ENCODE measurements at regions not wholly inside any gene's neighbourhood (a gene's known extent, or its start where the extent isn't known, plus 50 kb on each side); places are given as distances from the start of the nearest gene placed in this dataset.

DNA sequence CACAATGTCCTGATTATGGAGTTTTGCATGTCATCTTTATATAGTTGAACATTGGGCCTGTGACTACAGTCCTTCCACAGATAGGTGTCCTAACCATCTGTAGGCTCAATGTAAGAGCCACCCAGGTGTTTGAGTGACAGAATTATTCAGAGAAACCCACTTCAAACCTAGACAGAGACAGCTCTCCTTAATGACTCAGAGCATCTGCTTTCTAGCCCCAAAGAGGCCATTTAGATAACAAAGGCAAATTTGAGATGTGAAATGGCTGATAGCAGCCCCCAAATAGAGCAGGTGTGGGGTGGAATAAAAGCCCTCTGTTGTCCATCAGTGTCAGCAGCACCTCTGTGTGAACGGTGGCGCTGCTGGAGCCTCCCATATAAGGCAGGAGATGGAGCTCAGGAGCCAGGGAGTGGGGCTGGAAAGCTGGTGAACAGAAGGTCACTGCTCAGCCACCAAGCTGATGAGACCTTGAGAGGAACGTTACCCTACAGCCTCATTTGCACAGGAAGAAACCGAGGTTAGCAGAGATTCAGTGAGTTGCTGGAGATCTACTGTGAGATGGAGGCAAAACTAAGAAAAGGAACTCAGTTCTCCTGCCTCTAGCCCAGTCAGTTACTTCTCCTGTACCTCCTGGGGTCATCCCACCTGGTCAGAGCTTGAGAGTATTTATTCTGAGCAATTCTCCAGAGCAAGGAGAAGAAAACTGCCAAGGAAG is 153.3 kb upstream of the LNX1 start:
- DNase-seq: no peak
- no peak for TF ChIP-seq GATA1 (IDR thresholded peaks at IDR 0.05; ENCODE audit: low read depth, low read length)
- TF ChIP-seq POLR2A (IDR thresholded peaks at IDR 0.05; ENCODE audit: low read length): no peak

DNA sequence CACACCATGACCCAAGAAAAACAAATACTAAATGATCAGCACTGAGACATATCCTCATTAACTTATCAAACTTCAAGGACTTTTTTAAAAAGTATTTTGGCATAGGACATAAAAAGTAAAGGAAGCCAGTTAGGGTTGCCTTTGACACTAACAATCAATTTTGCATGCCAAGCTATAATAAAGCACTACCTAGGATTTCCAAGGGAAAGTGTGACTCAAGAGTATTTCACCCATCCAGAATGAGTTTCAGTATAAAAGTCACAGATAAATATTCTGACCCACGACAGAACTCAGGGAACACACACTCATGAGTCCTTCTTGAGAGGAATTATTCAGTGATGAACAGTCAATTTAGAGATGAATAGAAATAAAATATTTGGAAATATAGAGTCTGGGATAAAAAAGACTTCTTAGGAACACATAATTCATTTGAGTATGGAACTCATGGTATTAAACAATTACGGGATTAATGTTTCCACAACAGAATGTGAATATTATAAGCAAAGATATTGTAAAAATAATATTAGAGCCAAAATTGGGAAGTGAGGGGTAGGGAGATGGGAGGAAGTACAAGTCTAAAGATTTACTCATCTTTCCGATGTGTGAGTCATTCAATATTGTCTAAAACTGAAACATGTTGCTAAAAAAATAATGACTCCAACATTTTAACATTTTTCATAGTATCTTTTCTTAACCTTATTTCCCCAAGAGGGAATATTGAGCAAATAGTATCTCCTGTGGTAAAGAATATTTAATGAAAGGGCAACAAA is 143.5 kb upstream of the LNX1 start:
- no peak for TF ChIP-seq GATA1 (IDR thresholded peaks at IDR 0.05; ENCODE audit: low read depth, low read length)
- no peak for TF ChIP-seq POLR2A (IDR thresholded peaks at IDR 0.05; ENCODE audit: low read length)
- DNase-seq: no peak

DNA sequence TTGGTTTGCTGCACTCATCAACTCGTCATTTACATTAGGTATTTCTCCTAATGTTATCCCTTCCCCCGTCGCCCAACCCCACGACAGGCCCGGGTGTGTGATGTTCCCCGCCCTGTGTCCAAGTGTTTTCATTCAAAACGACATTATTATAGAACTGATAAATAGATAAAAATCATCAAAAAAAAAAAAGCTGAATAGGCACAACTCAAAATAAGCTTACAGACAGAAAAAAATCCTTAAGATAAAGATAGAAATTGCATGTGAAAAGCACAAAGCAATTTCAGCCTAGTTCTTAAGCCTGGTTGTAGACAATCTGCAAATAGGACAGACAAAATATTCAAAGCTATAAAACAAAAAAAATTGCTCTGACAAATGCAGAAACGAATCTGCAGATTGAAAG is 142.9 kb upstream of the LNX1 start:
- DNase-seq: no peak
- TF ChIP-seq POLR2A (IDR thresholded peaks at IDR 0.05; ENCODE audit: low read length) (no peak), GATA1 (IDR thresholded peaks at IDR 0.05; ENCODE audit: low read depth, low read length) (no peak)

DNA sequence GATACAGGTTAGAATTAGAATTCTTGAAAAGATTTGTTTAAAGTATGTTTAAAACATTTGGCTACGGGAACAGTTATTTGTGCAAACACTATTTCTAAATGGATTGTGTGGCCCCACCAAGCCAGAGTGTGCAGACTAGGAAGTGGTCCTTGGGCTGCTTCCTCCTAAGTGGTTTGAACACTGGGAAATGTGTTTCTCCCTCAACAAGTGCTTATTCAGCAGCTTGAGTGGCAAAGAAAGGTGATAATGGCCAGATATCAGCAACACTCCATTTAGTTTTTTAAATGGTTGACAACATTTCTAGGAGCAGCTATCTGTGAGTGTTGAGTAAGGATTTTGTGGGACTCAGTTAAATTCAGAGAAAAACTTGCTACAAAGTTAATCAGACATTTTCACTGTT is 141.4 kb upstream of the LNX1 start:
- no peak for DNase-seq
- TF ChIP-seq GATA1 (IDR thresholded peaks at IDR 0.05; ENCODE audit: low read depth, low read length): no peak

DNA sequence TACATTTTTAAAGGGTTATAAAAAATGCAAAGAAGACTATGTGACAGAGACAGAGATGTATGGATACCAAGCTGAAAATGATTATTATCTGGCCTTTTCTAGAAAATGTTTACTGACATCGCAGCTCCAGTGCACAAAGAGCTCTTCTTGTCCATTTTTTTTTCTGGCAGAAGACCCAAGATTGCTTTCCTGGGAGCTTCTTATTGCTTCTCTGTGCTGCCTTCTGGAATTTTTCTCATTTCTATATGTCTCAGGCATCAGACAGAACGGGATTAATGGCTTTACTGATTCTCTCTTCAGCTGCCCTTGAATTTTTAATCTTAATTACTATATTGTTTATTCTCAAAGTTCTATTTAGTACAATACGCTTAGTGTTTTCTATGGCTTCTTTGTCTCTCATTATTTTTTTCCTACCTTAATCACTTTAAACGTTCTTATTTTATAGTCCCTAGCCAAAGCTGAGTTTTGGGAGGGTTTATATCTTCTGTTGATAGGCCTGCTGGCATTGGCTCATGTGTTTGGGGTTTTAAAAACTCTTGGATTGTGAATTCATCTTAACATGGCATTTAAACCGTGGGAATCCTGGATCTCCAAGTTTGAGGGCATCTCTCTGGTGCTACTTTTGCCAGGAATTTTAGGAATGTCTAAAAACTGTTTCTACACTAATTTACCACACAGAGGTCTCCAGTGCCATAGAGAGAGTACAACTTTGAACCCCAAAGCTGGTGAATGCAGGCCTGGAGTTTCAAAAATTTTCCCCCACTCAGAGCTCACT is 138.9 kb upstream of the LNX1 start:
- no peak for TF ChIP-seq POLR2A (IDR thresholded peaks at IDR 0.05; ENCODE audit: low read length)
- TF ChIP-seq GATA1 (IDR thresholded peaks at IDR 0.05; ENCODE audit: low read depth, low read length): no peak
- no peak for DNase-seq

DNA sequence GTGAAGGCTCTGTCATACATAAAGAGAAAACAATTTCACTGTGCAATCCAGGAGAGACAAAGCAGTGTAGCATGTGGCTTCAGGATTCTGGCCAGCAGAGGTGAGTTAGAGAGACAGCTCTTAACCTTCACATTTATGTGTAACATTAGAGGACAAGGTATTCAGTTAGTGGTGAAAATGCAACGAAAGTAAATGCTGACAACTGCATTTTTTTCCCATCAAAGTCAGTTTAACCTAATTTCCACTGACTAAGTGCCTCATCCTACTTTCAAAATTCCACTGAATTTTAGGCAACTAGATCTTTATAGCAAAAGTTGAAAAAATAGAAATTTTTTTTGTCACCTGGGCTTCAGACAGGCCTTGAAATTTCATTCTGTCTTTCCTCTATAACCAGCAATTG is 130.8 kb upstream of the LNX1 start:
- DNase-seq: no peak

DNA sequence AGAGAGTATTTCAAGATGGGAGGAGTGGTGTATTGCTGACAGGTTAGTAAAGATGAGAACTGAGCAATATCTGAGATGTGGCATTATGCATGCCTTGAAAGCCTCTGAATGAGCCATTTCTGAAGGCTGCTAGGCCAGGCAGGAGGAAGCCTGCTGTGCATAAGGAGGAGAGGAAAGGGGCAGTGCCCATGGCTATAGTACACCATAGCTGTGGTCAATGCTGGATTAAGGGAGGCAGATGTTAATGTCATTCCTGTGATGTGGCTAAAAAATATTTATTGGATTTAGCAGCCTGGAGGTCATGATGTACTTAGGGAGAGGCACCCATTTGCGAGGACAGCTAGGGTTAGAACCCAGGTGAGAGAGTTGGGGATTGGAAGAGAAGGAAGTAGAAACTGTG is 130.0 kb upstream of the LNX1 start:
- TF ChIP-seq POLR2A (IDR thresholded peaks at IDR 0.05; ENCODE audit: low read length): no peak
- TF ChIP-seq GATA1 (IDR thresholded peaks at IDR 0.05; ENCODE audit: low read depth, low read length): no peak
- no peak for DNase-seq

More for the DNA sequence above, 130.8 kb upstream of the LNX1 start:
- TF ChIP-seq POLR2A (IDR thresholded peaks at IDR 0.05; ENCODE audit: low read length): no peak
- no peak for TF ChIP-seq GATA1 (IDR thresholded peaks at IDR 0.05; ENCODE audit: low read depth, low read length)

DNA sequence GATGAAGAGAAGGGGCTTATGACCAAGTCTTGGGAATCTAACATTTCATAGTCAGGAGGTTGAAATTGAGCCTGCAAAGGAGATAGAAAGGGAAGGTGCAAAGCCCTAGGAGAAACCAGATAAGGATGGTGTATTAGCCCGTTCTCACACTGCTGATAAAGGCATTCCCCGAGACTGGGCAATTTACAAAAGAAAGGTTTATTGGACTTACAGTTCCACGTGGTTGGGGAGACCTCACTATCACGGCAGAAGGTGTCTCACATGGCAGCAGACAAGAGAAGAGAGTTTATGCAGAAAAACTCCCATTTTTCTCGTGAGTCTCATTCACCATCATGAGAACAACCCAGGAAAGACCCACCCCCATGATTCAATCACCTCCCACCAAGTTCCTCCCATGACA is 129.5 kb upstream of the LNX1 start:
- DNase-seq: no peak
- TF ChIP-seq POLR2A (IDR thresholded peaks at IDR 0.05; ENCODE audit: low read length): no peak
- TF ChIP-seq GATA1 (IDR thresholded peaks at IDR 0.05; ENCODE audit: low read depth, low read length): no peak

DNA sequence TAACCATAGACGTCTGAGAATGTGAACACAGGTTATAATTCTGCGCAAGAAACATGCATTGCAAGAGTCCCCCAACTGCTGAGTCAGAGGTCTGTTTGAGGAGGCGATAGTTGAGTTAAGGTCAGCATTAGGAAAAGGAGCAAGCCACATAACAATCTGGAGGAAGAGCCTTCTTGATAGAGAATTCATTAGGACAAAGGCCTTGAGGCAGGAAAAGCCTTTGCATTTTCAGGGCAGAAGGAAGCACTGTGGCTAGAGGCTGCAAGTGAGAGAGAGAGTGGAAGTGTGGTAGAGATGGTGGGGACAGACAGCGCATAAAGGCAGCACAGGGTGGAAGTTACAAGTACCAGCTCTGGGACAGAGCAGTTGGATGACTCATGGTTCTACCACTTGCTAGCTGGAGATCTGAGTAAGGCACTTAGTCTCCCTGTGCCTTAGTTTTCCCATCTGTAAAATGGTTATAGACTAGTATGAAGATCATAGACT is 125.8 kb upstream of the LNX1 start:
- no peak for DNase-seq
- TF ChIP-seq GATA1 (IDR thresholded peaks at IDR 0.05; ENCODE audit: low read depth, low read length) (no peak), POLR2A (IDR thresholded peaks at IDR 0.05; ENCODE audit: low read length) (no peak)

DNA sequence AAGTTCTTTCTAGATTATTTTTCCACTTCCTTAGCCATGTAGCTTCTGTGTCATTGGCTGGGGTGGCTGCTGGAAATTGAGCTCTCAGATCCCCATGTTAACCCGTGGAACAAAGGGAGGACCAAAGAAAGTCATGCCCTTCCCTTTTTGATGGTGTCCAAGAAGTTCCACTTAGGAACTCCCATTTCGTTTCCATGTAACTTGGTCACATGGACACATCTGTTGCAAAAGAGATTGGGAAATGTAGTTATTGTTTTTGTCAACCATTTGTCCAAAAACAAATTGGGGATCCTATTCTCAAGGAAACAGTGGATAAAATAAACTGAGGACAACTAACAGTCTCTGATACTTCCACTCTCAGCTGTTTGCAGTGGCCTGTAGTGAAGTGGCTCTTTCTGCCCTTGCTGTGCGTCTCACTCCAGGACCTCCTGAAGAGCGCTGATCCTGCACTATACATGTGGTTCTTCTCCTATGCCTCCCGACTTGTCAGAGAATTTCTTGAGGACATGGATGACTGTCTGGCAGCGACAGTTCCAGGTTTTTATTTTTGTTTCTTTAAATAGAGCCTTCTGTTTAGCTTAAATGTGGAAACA is 125.3 kb upstream of the LNX1 start:
- DNase-seq: no peak
- TF ChIP-seq POLR2A (IDR thresholded peaks at IDR 0.05; ENCODE audit: low read length): no peak
- TF ChIP-seq GATA1 (IDR thresholded peaks at IDR 0.05; ENCODE audit: low read depth, low read length): no peak

DNA sequence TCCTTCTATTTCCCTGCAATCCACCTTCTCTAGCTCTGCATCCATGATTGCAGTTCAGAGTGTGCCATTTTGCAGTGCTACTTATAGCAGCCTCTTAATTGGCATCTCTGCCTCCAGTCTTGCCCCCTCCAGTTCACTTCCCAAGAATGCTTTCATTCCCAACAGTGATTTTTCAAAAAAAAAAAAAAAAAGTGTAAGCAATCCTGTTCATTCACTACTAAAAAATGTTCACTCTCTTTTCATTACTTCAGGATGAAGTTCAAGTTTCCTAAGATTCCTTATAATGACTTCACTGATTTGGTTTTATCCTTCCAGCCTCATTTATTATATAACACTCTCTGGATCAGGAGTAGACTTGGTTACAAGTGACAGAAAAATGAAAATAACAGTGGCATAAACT is 124.7 kb upstream of the LNX1 start:
- no peak for DNase-seq
- TF ChIP-seq GATA1 (IDR thresholded peaks at IDR 0.05; ENCODE audit: low read depth, low read length): no peak
- TF ChIP-seq POLR2A (IDR thresholded peaks at IDR 0.05; ENCODE audit: low read length): no peak

DNA sequence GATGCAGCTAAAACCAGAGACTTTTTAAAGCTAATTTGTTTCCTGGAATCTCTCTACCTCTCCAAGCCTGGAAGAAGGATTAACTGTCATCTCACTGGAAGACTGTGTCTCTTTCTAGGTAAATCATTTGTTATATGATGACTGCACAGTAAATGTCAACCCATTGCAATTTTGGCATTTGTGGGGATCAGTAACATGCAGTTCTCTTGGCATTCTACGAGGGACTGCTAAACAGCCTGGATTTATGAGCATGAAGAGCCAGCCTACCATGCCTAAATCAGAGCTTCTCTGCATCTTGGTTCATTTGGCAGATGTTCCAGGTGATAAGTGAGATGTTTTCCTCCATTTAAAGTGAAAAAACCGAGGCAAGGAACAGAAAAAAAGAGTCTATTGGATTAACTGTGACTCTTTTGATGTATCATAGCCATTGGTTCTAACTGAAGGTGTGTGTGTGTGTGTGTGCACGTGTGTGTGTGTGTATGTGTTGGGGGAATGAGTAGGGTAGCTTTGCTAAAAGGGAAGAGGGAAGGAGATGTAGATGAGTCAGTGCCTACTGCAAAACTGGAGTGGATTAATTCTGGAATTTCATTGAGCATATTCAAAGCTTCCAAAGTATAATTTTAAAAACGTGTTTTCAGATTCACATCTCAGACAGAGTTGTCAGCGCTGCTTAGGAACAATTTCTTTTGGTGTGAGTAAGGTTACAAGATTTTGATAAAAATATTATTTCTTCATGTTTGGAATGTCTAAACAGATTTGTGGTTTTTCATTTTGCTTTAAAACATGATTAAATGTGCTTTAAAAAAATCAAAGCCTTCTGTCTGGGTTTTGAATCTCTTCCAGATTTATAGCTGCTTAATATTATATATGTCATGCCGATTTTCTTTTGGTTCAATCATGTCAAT is 123.2 kb upstream of the LNX1 start:
- DNase-seq: no peak
- TF ChIP-seq POLR2A (IDR thresholded peaks at IDR 0.05; ENCODE audit: low read length): no peak
- TF ChIP-seq GATA1 (IDR thresholded peaks at IDR 0.05; ENCODE audit: low read depth, low read length): no peak

DNA sequence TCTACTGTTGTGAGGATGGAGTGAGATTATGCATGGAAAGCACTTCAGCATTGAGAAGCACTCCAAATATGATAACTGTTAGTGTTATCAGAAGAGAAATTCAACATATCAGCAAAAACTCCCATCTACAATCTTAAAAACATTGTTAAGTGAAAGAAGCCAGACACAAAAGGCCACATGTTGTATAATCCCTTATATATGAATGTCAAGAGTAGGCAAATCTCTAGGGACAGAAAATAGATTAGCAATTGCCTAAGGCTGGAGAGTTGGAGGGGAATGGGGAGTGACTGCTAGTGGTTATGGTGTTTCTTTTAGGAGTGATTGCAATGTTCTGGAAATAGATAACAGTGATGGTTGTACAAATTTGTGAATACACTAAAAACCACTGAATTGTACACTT is 122.5 kb upstream of the LNX1 start:
- no peak for DNase-seq
- no peak for TF ChIP-seq GATA1 (IDR thresholded peaks at IDR 0.05; ENCODE audit: low read depth, low read length)
- TF ChIP-seq POLR2A (IDR thresholded peaks at IDR 0.05; ENCODE audit: low read length): no peak

All from erythroblast (primary cell).